IPS-NIHi7 (cell line): ENCODE measurements at regions not wholly inside any gene's neighbourhood (a gene's known extent, or its start where the extent isn't known, plus 50 kb on each side); places are given as distances from the start of the nearest gene placed in this dataset.
A peak's percentile ranks its signal among the peaks of the same experiment; 100 is the strongest.

Source experiments
- DNase-seq: peaks from one replicate; pipeline ENCODE4 v3.0.0; 2012; ENCODE audit warnings: mixed read lengths; ENCODE audit errors: extremely low spot score

DNA sequence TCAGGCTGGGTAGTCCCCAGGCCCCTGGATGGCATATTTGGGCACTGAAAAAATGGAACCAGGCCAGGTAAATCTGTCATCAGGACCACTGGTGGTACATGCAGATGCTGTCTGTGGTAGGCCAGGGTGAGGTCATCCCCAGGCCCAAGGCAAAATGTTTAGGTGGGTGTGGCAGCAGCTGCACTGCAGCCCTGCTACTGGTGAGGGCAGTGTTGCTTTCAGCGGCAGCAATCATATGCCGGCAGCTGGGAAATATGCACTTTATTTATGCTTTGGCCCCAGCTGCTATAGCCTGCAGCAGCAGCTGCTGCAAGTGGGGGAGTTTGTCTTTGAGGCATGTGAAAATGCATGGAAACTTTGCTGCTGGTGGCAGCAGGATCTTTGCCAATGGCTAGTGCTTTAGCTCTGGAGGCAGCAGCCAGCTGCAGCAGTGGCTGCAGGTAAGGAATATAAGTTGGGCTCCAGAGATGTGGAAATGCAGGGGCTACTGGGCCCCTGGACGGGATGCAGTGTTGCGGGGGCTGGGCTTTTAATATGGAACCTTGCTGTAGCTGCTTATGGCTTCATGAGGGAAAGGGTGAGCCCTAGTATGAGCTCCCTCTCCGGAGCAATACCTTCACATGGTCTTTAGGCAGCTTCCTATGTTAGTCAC, 365.7 kb upstream of the CADM1 start:
- peak; percentile 85 for DNase-seq

DNA sequence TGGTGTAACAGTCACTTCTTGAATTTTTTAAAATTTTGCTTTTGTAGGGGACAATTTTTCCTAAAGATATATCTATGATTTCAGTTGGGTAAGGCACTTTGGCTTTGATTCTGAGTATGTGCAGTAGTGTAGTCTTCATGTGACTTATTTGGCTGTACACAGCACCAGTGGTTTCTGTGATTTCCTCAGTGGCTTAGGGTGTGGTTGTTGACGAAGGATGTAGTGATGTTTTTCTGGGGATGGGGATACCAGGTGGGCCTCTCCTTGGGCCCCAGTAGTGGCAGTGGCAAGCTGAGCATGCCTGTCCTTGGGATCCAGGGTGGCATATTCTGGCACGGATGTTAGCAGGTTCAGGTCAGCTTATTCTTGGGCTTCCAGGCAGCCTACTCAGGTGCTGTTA, 364.9 kb upstream of the CADM1 start:
- DNase-seq, result no peak

DNA sequence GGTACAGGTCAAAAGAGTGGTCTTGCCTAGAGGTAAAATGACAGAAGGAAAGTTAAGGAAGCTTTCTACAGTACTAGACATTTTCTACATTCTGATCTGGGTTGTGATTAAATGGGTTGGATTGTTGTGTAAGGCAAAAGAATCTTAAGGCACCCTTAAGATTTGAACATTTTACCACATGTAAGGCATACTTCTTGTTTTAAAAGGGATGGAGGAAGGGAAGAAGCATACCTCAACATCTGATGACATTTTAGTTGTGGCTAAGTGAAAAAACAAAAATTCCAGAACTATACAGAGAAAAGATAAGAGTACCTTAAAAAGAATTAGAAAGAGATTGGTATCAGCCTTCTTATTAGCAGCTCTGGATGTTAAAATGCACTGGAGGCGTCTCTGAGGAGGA, 356.0 kb upstream of the CADM1 start:
- no peak for DNase-seq

DNA sequence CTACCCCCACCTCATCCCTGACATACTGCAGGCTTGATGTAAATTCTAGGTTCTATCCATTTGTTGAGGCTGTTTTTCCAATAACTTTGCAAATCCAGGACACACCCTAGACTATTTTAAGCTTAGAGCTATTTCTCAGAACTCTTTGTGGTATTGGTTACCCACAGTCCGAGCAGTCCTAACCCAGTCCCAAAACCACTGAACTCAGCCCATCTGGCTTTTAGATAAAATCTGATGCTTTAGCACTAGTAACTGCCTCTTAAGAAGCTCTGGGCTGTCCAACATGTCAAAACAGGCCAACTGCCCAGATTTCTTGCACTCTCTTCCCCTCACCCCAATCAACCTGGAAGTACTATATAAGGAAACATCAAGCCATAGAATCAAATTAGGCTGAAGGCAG, 344.4 kb upstream of the CADM1 start:
- no peak for DNase-seq

DNA sequence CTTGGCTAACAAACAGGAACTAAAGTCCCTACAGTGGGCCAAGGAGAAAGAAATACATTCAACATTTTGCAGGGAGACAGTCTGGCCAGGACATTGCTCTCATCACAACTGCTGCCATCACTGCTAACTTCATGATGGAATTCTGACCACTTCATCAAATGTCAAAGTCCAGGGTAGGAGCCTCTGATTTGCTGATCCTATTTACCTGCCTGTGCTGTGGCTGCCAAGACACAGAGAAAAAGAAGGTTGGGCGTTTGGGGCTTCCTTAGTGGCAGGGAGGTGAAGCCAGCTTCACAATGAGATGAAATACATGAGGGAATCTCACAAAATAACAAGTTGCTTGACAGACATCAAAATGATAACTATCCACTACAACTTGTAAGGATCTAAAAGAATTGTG, 343.9 kb upstream of the CADM1 start:
- DNase-seq, result peak; percentile 43

DNA sequence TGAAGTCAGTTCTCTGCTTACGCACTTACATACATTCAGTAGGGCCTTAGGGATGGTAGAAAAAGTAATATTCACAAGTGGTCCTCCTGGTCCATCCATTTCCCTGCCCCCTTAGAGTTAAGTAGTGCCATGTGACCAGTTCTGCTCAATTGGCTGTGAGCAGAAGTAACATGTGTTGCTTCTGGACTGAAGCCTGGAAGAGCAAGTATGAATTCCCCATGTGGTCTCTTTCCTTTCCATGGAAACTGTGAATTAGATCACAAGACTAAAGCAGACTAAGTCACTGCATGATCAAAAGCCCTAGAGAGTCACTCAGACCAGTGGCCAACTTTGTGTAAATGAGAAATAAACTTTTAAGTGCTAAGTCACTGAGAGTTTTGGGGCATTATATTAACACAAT, 341.7 kb upstream of the CADM1 start:
- no peak for DNase-seq

DNA sequence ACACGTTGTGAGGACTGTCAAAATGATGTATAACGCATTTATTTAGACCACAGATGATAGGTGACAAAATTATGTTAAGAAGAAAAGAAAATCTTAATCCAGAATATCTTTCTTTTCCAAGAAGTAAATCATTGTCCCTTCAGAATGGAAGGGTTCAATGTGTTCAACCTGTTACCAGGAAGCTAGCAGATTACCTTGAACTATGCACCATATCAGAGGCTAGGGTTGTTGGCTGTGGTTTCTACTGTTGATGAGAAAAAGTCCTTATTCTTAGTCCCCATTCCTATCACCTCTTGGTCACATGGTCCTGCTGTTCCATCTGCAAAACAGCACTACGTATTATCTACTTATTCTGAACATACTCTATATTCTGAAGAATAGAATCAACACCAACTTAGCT, 339.5 kb upstream of the CADM1 start:
- DNase-seq, result no peak

DNA sequence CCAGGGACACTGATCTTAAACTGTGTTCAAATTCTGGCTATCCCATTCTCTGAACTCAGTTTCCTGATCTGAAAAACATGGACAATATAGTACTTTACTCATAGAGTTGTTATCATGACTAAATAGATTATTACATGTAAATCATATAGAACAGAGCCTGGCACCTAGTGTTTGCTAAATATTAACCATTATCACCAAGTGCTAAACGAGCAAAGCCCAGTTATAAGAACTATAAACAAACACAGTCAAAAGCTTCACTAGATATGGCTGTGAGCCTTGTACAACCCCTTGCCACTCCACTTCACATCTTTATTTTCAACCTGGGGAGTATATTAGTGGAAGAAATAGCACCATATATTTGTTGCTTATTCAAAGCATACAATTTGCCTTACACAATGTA, 338.9 kb upstream of the CADM1 start:
- DNase-seq, result no peak

DNA sequence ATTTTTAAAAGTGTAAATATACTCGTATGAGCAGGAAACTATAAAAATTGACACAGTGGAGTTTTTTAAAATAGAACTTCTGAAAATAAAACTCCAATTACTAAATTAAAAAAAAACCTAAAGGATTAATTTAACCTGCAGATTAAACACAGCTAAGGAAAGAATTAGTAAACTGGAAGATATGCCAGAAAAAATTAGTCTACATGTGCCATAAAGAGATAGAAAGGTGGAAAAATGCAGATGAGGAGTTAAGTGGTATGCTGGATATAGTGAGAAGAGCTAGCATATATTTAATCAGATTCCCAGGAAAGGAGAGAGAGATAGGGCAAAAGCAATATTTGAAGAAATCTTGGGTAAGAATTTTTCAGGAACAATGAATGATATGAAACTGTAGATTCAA, 315.8 kb upstream of the CADM1 start:
- no peak for DNase-seq

DNA sequence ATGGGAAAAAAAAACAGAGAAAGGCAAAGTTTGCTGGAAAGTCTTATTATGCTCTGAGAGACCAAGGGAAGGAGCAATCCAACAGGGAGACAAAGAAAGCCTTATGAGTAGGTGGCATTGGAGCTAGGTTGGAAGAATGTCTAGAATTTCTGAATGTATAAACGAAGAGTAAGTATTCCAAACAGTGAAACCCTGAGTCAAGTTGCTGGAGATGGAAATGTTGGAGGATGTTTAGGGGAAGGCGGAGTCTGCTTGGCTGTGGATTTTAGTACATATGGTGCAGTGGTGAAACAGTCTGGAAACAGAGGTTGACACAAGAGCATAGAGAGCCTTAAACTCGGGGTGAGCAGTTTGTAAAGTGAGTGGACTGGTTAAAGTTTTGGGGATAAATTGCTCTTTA, 314.8 kb upstream of the CADM1 start:
- DNase-seq, result no peak

DNA sequence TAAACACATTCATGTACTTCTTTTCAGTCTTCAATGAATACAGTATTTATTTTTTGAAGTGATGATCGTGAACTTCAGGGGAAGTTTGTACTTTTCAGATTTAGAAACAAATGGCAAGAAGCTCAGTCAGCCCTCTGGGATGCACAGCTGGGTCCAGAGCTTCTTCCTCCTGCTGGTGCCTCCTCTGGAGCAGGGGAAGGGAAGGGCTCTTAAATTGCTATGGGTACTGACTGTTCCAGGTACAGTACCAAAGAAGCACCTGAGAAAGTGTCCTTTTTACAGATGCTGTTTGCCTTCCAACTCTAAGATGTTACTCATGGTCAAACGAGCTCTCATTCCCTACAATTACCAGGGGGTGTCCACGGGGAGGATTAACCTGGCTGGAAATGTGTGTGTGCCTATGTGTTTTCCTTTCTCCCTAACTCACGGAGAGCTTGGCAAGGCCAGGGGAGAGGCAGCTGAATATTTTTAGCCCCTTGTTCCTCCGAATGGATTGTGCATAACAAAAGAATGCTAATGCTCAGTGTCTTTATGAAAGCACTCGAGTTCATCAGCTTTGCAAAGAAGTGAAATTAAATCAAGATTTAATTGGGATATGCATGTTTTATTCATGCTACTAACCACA, 313.7 kb upstream of the CADM1 start:
- DNase-seq, result no peak

DNA sequence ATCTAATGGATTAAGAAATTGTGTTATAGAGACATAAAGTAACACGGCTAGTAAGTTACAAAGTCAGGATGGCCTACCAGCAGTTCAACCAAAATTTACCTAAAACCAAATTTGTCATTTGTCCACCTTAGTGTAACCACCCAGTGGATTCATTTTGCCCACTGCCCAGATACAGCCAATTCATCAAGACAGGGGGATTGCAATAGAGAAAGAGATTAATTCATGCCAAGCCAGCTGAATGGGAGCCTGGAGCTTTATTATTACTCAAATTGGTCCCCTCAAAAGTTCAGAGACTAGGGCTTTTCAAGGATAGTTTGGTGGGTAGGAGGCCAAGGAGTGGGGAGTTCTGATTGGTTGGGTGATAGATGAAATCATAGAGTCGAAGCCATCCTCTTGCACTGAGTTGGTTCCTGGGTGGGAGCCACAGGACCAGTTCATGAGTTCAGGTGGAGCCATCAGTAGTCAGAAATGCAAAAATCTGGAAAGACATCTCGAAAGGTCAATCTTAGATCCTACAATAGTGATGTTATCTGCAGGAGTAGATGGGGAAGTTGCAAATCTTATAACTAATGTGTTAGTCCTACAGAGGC, 304.2 kb upstream of the CADM1 start:
- DNase-seq, result no peak

DNA sequence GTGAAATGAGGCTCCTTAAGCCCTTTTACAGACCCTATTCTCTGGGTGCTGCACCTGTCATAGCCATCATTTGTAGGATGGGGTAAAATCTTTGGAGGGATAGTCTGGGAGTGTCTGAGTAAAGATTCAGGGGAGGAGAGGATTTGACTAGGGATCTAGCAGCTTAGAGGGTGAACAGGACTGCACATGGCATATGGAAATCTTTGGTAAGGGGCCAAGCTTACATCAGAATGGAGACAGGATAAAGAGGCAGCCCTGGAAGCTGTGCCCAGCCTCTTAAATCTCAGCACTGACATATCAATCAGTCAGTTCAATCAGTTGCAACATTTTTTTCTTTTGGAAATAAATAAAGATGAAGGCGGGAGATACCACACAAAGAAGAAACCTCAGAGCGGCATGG, 301.8 kb upstream of the CADM1 start:
- DNase-seq, result no peak

DNA sequence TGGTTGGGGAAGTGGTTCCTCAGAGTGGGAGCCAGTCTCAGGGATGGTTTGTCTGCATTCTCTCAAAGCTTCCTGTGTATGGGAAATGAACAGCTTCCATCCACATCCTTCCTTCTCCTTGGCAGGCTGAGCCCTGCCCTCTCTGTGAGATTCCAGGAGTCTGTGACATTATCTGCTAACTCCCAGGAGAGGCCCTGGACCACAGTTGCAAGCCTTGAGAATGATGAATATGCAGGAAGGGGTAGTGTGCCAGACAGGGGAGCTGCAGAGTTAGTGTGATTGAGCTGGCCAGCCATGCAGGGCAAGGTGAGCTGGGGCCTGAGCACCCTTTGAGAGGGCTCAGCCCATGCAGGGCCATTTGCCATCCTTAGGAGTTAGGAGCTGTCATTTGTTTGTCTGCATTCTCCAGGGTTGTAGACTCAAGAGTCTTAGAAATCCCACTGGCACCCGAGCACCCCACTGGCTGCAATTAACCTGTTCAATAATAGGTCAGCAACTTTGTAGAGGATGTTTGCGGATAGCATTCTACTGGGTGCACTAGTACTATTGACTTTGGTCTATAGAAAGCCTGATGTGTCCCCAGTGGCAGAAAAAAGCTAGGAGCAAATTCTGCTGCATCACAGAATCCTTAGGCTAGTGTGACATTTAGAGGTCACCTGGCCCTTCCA, 299.0 kb upstream of the CADM1 start:
- DNase-seq, result no peak

DNA sequence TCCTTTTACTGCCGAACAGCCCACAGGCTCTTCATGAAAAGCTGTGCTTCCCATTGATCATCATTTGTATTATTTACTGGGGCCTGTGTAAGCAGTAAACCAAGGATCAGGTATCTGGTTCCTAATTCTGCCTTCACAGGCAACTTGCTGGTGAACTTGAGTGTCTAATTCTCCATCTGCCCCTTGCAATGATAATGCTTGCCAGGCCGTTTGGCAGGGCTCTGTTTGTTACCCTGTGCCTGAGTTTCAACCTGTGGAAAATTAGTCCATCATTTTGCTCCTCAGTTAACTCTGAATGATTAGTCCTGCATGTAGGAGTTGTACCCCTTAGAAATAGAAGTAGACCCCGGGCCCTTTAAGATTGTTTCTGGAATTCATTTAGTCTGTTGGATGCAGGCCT, 298.4 kb upstream of the CADM1 start:
- DNase-seq, result no peak

DNA sequence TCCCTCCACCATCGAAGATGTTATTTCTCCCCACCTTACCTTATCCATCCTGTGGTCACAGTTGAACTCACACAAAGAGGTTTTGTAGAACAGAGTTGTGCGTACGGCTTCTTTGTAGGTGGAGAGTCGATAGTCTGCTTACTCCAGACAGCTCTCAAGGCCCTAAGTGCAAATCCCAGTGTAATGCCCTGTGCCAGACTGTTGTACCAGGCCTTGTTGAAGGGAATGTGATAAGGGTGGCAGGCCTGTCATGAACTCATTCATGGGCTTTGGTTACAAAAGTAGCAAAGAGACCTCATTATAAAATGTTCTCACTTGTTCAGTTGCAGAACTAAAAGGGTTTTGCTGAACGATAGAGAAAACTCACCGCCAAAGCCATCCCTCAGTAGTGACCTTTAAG, 288.7 kb upstream of the CADM1 start:
- DNase-seq, result no peak

DNA sequence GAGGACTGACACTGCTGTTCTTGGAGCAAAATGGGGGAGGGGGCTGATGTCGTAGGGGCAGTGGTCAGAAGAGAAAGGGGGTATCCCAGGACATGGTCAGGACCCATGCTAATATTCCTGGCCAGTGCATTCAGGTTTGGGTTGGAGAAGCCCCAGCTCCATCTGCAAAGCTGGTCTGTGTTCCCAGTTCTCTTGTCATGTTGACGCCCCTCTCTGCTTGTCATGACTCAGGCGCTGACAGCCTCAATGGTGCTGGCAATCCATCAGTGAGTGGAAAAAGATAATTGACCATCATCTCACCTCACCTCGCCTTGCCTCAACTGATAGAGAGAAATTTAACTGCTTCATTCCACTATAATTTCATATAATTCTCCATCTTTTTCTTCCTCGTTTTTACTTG, 283.1 kb upstream of the CADM1 start:
- DNase-seq, result no peak

DNA sequence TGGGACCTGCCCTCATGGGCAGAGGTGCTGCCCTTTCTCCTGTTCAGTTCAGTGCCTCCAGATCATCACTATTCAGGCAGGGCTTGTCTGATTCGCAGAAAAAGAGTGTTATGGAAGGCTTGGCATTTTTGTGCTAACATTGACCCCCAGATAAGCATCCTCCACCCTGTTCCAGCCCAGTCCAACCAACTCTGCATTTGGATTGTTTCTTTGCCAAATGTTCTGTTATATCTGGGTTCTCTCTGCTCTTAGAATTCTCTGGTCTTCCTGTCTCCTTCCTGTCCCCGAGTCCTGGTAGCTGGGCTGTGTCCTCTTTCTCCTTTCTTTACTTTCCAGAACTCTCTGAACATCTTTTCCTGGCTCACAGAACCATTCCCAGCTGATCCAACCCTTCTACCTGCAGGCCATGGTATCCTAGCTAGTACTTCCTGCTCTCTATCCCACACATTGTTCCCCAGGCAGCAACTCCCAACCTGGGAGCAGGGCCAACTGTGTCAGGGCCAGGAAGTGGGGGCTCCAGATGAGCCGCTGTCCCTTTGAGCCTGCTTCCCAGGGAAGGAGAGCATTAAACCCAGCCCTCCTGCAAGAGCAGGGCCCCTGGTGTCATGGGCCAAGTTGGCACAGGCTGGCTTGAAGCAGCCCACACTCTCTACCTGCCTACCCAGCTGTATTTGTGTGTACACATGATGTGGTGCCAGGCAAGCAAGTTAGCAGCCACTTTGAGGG, 280.7 kb upstream of the CADM1 start:
- no peak for DNase-seq

DNA sequence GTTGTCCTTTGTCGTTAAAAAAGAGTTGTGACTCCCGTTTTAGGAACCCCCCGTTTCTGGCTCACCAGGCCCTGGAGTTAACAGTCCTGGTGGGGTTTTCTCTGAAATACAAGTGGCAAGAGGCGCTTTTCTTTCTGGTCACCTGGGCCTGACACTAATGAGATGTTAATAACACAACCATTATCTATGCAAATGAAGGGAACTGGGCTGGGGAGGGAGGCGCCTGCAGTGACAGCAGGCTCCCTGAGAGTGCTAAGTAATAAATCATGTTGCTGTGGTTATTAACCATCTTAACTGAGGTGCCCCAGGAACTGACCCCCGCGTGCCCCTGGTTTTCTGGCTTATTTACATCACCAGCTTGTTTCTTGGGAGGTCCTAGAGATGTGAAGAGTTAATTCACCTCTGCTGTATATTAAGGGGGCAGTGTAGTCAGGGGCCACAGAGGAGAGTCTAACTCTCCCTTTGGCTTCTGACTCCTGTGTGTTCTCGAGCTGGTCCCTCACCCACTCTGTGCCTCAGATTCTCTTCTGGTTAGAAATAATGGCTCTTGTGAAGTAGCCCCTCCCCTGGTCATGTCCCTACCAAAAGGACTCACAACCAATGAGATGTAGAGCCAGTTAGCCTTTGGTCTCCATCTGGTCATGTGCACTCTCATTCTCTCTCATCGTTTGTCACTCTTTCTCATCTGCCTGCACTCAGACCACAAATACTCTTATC, 276.6 kb upstream of the CADM1 start:
- no peak for DNase-seq

DNA sequence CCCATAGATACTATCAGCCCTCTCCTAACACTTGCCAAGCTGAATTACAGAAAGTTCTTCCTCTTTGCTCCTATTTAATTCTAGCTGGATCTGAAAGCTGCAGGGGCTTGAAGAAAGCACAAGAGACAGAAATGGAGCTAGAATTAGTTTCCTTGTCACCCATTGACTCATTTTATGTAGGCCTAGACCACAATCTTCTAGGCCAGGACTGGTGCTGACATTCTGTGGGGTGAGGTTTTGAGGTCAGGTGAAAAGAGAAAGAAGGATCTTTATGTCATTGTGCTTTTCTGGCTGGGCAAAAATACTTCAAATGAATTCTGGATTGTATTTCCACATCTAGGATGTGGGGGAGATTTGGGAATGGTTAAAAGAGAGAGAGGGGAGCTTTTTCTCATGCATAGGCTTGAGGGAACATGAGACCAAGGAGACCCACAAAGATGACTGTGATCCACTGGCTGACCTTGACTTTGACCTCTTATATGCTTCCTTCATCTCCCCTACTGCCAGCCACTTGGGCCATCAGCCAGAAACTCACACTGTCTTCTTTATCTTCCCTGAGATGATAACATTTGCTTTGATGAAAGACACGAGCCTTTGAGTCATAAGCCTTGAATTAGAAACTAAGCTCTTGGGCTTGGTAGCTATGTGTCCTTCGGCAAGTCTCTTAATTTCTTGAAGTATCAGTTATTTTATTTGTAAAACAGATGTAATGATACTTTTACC, 274.9 kb upstream of the CADM1 start:
- DNase-seq, result no peak

DNA sequence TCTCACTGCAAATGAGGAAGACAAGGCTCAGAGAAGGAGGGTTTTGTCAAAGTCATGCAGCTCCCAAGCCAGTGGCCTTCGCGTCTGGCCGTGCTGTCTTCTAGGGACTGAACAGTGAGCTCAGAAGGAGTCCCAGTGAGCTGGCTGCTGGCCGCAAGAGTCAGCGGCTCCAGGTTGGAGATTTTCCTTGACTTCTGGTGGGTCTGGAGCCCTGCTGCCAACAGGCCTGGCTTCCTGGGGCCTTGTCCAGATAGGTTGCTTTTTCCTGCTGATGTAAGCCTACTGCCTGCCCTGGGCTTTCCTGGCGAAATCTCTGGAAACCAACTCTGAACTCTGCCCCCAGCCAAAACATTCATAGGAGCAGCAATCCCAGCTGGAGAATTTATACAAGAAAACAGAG, 272.7 kb upstream of the CADM1 start:
- DNase-seq, result no peak
